OCI-LY3 (cell line): ENCODE measurements at regions not wholly inside any gene's neighbourhood (a gene's known extent, or its start where the extent isn't known, plus 50 kb on each side); places are given as distances from the start of the nearest gene placed in this dataset.

Experiments
- H2AFZ ChIP-seq: fragments of 200-600, 300-600 bp; shearing (Covaris generic); 2 replicates; pipeline ENCODE4 v1.6.0; 2014; ENCODE audit warnings: antibody characterized with exemption, low read depth, low read length
- H3K27ac ChIP-seq: fragments of 200-600, 300-600 bp; sonication (generic); 2 replicates; pipeline ENCODE4 v1.5.1; 2014; ENCODE audit warnings: mild to moderate bottlenecking, low read length, moderate library complexity, mixed read lengths
- H3K27me3 ChIP-seq: fragments of 200-600, 300-600 bp; sonication (generic); 2 replicates; pipeline ENCODE4 v1.6.1; 2014; ENCODE audit warnings: low read depth, low read length, mixed read lengths
- H3K36me3 ChIP-seq: fragments of 200-600, 300-600 bp; sonication (generic); replicated peaks from 2 replicates; pipeline ENCODE3; 2014; ENCODE audit warnings: low read depth, low read length, mixed read lengths
- H3K4me1 ChIP-seq: fragments of 300-600, 200-600 bp; sonication (generic); 2 replicates; pipeline ENCODE4 v1.6.1; 2014; ENCODE audit warnings: low read length, mixed read lengths
- H3K4me2 ChIP-seq: fragments of 200-600, 300-600 bp; sonication (generic); 2 replicates; pipeline ENCODE4 v1.6.1; 2014; ENCODE audit warnings: low read length, mixed read lengths
- H3K4me3 ChIP-seq: fragments of 300-600, 200-600 bp; sonication (generic); 2 replicates; pipeline ENCODE4 v1.5.1; 2014; ENCODE audit warnings: antibody characterized with exemption, mild to moderate bottlenecking, low read length, moderate library complexity
- H3K79me2 ChIP-seq: fragments of 300-600, 200-600 bp; shearing (Covaris generic); 2 replicates; pipeline ENCODE4 v1.6.1; 2014; ENCODE audit warnings: mild to moderate bottlenecking, low read length, mixed read lengths
- H3K9ac ChIP-seq: fragments of 300-600, 200-600 bp; shearing (Covaris generic); 2 replicates; pipeline ENCODE4 v1.6.0; 2014; ENCODE audit warnings: mild to moderate bottlenecking, low read length, moderate library complexity
- H3K9me3 ChIP-seq: fragments of 200-600, 300-600 bp; shearing (Covaris generic); 2 replicates; pipeline ENCODE4 v1.6.1; 2014; ENCODE audit warnings: low read length, mixed read lengths; ENCODE audit not compliant: insufficient read depth
- H4K20me1 ChIP-seq: fragments of 200-600, 300-600 bp; sonication (generic); 2 replicates; pipeline ENCODE4 v1.6.1; 2016; ENCODE audit warnings: low read length, mixed read lengths; ENCODE audit not compliant: insufficient read depth
- EZH2phosphoT487 ChIP-seq: fragments of 200-600 bp; shearing (Covaris generic); IDR thresholded peaks from 2 replicates; pipeline ENCODE4 v1.6.1; 2018; ENCODE audit warnings: antibody characterized with exemption, mixed run types, low read depth
- TF ChIP-seq, protein P1 (sequence below): fragments of 200-600, 300-600 bp; sonication (generic); IDR thresholded peaks from 2 replicates; pipeline ENCODE4 v1.5.1; 2014; ENCODE audit warnings: antibody characterized with exemption, low read length, low read depth

DNA sequence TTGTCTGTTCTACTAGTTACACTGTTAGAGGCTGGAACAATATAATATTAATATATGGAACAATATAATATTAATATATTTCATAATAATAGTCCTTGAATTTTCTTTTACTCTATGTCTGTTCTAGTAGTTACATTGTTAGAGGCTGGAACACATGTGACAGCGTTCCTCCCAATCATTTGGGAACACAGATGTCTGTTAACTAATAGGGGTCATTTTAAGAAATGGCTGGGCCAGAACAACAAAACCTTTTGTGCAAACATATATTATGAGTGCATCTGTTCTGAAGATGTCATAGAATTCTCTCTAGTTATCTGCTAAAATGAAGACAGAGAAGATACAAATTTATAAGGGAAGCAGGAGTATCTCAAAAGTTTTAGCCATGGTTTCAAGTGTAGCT, 114.0 kb upstream of the PDZRN3 start:
- H3K9ac ChIP-seq: no peak overlapping the region
- no peaks in the 10 kb centered on the region for H3K9me3 ChIP-seq
- H2AFZ ChIP-seq: no peak overlapping the region
- H3K4me1 ChIP-seq: no peaks in the 10 kb centered on the region
- no peaks in the 10 kb centered on the region for H3K27me3 ChIP-seq
- H3K36me3 ChIP-seq: no peaks in the 10 kb centered on the region
- H3K4me3 ChIP-seq: no peak overlapping the region
- TF ChIP-seq, protein P1, sequence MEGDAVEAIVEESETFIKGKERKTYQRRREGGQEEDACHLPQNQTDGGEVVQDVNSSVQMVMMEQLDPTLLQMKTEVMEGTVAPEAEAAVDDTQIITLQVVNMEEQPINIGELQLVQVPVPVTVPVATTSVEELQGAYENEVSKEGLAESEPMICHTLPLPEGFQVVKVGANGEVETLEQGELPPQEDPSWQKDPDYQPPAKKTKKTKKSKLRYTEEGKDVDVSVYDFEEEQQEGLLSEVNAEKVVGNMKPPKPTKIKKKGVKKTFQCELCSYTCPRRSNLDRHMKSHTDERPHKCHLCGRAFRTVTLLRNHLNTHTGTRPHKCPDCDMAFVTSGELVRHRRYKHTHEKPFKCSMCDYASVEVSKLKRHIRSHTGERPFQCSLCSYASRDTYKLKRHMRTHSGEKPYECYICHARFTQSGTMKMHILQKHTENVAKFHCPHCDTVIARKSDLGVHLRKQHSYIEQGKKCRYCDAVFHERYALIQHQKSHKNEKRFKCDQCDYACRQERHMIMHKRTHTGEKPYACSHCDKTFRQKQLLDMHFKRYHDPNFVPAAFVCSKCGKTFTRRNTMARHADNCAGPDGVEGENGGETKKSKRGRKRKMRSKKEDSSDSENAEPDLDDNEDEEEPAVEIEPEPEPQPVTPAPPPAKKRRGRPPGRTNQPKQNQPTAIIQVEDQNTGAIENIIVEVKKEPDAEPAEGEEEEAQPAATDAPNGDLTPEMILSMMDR: no peak
- no peak for TF ChIP-seq EZH2phosphoT487
- no peaks in the 10 kb centered on the region for H4K20me1 ChIP-seq
- no peak overlapping the region for H3K4me2 ChIP-seq
- H3K27ac ChIP-seq: no peak overlapping the region
- no peaks in the 10 kb centered on the region for H3K79me2 ChIP-seq

DNA sequence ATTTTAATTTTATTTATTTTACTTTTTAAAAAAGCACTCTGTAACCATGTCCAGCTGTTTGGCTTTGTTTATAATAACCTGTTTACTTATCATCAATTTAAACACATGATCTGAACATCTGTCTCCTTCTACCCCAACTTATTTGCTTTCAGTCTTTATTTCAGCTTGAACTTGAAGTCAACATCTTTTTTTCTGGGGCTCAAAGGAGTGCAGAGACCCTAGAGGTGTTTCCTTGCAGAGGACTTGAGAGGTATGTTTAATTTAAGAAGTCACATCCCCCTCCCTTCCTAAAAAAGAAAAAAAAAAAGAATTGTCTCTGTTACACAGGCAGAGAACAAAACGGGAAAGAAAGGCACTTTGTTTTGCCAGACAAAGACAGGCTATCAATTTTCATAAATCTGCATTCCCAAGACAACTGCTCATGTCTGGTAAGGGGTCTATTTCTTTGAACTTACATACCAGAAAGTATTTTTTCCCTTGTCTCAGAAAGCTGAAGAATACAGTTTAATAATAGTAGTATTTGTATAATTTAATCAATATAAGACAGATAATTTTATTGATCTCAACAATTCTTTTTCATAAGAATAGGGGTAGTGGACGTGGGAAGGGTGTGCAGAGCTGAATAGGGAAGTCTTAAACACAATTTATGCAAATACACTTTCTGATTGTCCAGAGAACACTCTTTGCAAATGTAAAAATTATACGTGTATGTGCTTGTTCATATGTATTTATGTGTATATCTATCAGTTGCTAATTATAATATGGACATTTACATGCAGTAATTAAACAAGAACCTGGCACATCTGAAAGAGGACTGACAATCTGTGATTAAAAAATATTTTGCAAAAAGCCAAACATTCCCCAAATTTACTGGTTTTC, 109.7 kb upstream of the PDZRN3 start:
- TF ChIP-seq EZH2phosphoT487: no peak
- TF ChIP-seq, protein P1: no peak
- H3K27me3 ChIP-seq: no peaks in the 10 kb centered on the region
- H3K9me3 ChIP-seq: no peaks in the 10 kb centered on the region
- no peak overlapping the region for H3K4me2 ChIP-seq
- H3K4me3 ChIP-seq: no peak overlapping the region
- H3K27ac ChIP-seq: no peak overlapping the region
- no peaks in the 10 kb centered on the region for H3K79me2 ChIP-seq
- H3K36me3 ChIP-seq: no peaks in the 10 kb centered on the region
- H2AFZ ChIP-seq: no peak overlapping the region
- H4K20me1 ChIP-seq: no peaks in the 10 kb centered on the region
- no peaks in the 10 kb centered on the region for H3K4me1 ChIP-seq
- no peak overlapping the region for H3K9ac ChIP-seq

DNA sequence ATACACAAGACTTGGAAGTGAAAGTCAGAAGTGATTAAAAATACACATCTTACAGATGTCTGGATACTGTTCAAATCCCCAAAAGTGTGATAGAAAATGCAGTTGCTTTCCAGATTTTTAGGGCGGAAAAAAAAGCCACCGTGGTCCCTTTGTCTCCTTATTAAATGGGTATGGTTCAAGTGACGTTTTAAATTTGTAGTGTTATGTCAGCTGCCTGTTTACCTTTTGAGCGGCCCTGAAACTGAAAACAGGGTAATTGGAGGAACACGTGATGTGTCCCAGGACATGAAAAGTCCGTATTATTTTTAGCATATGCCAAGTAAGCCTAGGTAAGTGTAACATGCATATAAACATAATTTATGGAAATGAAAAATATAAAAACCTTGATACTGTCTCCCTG, 109.0 kb upstream of the PDZRN3 start:
- H4K20me1 ChIP-seq: no peaks in the 10 kb centered on the region
- no peak overlapping the region for H3K9ac ChIP-seq
- H3K4me3 ChIP-seq: no peak overlapping the region
- no peak overlapping the region for H3K4me2 ChIP-seq
- no peak overlapping the region for H2AFZ ChIP-seq
- H3K4me1 ChIP-seq: no peaks in the 10 kb centered on the region
- H3K9me3 ChIP-seq: no peaks in the 10 kb centered on the region
- H3K79me2 ChIP-seq: no peaks in the 10 kb centered on the region
- no peak overlapping the region for H3K27ac ChIP-seq
- no peaks in the 10 kb centered on the region for H3K27me3 ChIP-seq
- TF ChIP-seq EZH2phosphoT487: no peak
- TF ChIP-seq, protein P1: no peak
- no peaks in the 10 kb centered on the region for H3K36me3 ChIP-seq

DNA sequence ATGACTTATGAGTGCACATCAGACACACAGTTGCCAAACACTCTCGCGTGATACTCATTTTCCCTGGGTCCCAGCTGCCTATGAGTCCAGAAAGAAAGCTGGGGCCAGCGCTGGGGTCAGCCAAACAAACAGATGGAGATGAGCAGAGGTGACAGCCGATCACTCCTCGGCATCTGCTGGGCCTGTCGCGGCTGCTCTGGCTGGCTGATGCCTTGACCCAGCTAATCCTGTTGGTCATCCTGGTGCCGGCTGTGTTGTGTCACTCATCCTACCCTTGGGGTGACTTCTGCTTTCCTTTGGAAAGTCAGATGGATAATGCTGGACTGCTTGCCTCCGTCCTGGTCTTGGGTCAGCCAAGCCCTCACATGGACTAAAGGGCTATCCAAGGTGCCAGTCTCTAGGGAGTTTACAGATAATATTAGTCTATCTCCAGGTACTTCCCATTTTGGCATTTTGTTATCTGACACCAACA, 105.3 kb upstream of the PDZRN3 start:
- no peak for TF ChIP-seq EZH2phosphoT487
- TF ChIP-seq, protein P1: no peak
- no peak overlapping the region for H3K27ac ChIP-seq

More for the DNA sequence above, 105.3 kb upstream of the PDZRN3 start:
- Histone ChIP-seq H2AFZ (no peak overlapping the region), H3K9ac (no peak overlapping the region), H3K4me3 (no peak overlapping the region), H3K9me3 (no peaks in the 10 kb centered on the region), H3K79me2 (no peaks in the 10 kb centered on the region), H4K20me1 (no peaks in the 10 kb centered on the region), H3K4me2 (no peak overlapping the region), H3K27me3 (no peaks in the 10 kb centered on the region), H3K36me3 (no peaks in the 10 kb centered on the region), H3K4me1 (no peaks in the 10 kb centered on the region)
